Effector memory CD8-positive, alpha-beta T cell (primary cell): ENCODE measurements at regions not wholly inside any gene's neighbourhood (a gene's known extent, or its start where the extent isn't known, plus 50 kb on each side); places are given as distances from the start of the nearest gene placed in this dataset.
"Not testable (repeated sequence)": the region's sequence is repeated elsewhere in the genome, so short reads cannot be mapped to it uniquely, and the experiment has no call there.

Experiments
- ATAC-seq: fragments of 150-1000 bp; cut with Tn5 transposase; replicated peaks from 2 replicates; pipeline ENCODE4 v1.10.0; 2021; ENCODE audit warnings: mild to moderate bottlenecking, moderate library complexity
- DNase-seq, 3 experiments: peaks; one replicate each; pipeline ENCODE4 v3.0.0; 2021
- H3K27ac Mint-ChIP-seq, 2 donors: one replicate each; pipeline ENCODE4 v1.8.0; 2022; ENCODE audit warnings: mild to moderate bottlenecking in 2 of 2, mixed read lengths in 2 of 2, moderate library complexity in 2 of 2
- H3K27me3 Mint-ChIP-seq, 2 donors: one replicate each; pipeline ENCODE4 v1.8.0; 2022; ENCODE audit warnings: mixed read lengths in 2 of 2
- H3K36me3 Mint-ChIP-seq: one replicate; pipeline ENCODE4 v1.8.0; 2022; ENCODE audit warnings: mild to moderate bottlenecking, moderate library complexity, mixed read lengths; ENCODE audit not compliant: insufficient read depth
- H3K4me1 Mint-ChIP-seq, 2 donors: one replicate each; pipeline ENCODE4 v1.8.0; 2022; ENCODE audit warnings: low read depth in 2 of 2, mixed read lengths in 2 of 2
- H3K4me3 Mint-ChIP-seq, 2 donors: one replicate each; pipeline ENCODE4 v1.8.0; 2022; ENCODE audit warnings: mild to moderate bottlenecking in 2 of 2, mixed read lengths in 2 of 2, moderate library complexity in 2 of 2
- H3K9me3 Mint-ChIP-seq, 2 donors: one replicate each; pipeline ENCODE4 v1.8.0; 2022; ENCODE audit warnings: mixed read lengths in 2 of 2

- Mint-ChIP-seq H3K27ac (no peak overlapping the region), H3K9me3 (peaks cover 8 to 10% of the 10 kb centered on the region in 2 donors), H3K4me3 (no peak overlapping the region), H3K27me3 (no peaks in the 10 kb centered on the region), H3K4me1 (no peaks in the 10 kb centered on the region), H3K36me3 (no peaks in the 10 kb centered on the region)
- ATAC-seq (no peak), DNase-seq (no peak)
Observed at GRCh38 chr1:177432897-177433296, 262.1 kb downstream of the BRINP2 start.

- H3K27me3 Mint-ChIP-seq: no peaks in the 10 kb centered on the region
- DNase-seq (no peak), ATAC-seq (no peak)
- H3K4me1 Mint-ChIP-seq: no peaks in the 10 kb centered on the region
- no peak overlapping the region for H3K27ac Mint-ChIP-seq
- no peak overlapping the region for H3K4me3 Mint-ChIP-seq
- peaks cover 12 to 14% of the 10 kb centered on the region in 2 donors for H3K9me3 Mint-ChIP-seq
- H3K36me3 Mint-ChIP-seq: no peaks in the 10 kb centered on the region
Observed at GRCh38 chr1:177431123-177431522, 260.4 kb downstream of the BRINP2 start.

GRCh38 chr1:177429234-177429633 lies 258.5 kb downstream of the BRINP2 start:
- H3K9me3 Mint-ChIP-seq: peaks cover 12 to 13% of the 10 kb centered on the region in 2 donors
- no peak overlapping the region for H3K4me3 Mint-ChIP-seq
- no peak for ATAC-seq
- H3K36me3 Mint-ChIP-seq: no peaks in the 10 kb centered on the region
- no peaks in the 10 kb centered on the region for H3K4me1 Mint-ChIP-seq
- no peak overlapping the region for H3K27ac Mint-ChIP-seq
- no peak for DNase-seq
- H3K27me3 Mint-ChIP-seq: no peaks in the 10 kb centered on the region

- H3K27me3 Mint-ChIP-seq: no peaks in the 10 kb centered on the region
- no peak overlapping the region for H3K4me3 Mint-ChIP-seq
- no peak overlapping the region for H3K27ac Mint-ChIP-seq
- H3K36me3 Mint-ChIP-seq: no peaks in the 10 kb centered on the region
- ATAC-seq (no peak), DNase-seq (no peak)
- H3K9me3 Mint-ChIP-seq: peaks cover 12 to 13% of the 10 kb centered on the region in 2 donors
- H3K4me1 Mint-ChIP-seq: no peaks in the 10 kb centered on the region
Observed at GRCh38 chr1:177427811-177428210, 257.1 kb downstream of the BRINP2 start.

GRCh38 chr1:177426497-177426896 lies 255.7 kb downstream of the BRINP2 start:
- Mint-ChIP-seq H3K27me3 (no peaks in the 10 kb centered on the region), H3K27ac (no peak overlapping the region), H3K9me3 (peaks cover 12 to 13% of the 10 kb centered on the region in 2 donors), H3K36me3 (no peaks in the 10 kb centered on the region), H3K4me3 (no peak overlapping the region), H3K4me1 (no peaks in the 10 kb centered on the region)
- DNase-seq (no peak), ATAC-seq (no peak)

- no peak overlapping the region for H3K4me3 Mint-ChIP-seq
- peaks cover 5 to 13% of the 10 kb centered on the region in 2 donors for H3K9me3 Mint-ChIP-seq
- H3K36me3 Mint-ChIP-seq: no peaks in the 10 kb centered on the region
- DNase-seq (no peak), ATAC-seq (no peak)
- no peaks in the 10 kb centered on the region for H3K27me3 Mint-ChIP-seq
- H3K27ac Mint-ChIP-seq: no peak overlapping the region
- H3K4me1 Mint-ChIP-seq: no peaks in the 10 kb centered on the region
Observed at GRCh38 chr1:177425199-177425598, 254.4 kb downstream of the BRINP2 start.

- Mint-ChIP-seq H3K4me1 (no peaks in the 10 kb centered on the region), H3K4me3 (no peak overlapping the region), H3K27me3 (no peaks in the 10 kb centered on the region), H3K9me3 (peaks cover 5 to 13% of the 10 kb centered on the region in 2 donors), H3K27ac (no peak overlapping the region), H3K36me3 (no peaks in the 10 kb centered on the region)
- ATAC-seq: no peak
- no peak for DNase-seq
Observed at GRCh38 chr1:177424744-177425143, 254.0 kb downstream of the BRINP2 start.

GRCh38 chr1:177423090-177423489 lies 252.3 kb downstream of the BRINP2 start:
- H3K4me3 Mint-ChIP-seq: no peak overlapping the region
- H3K4me1 Mint-ChIP-seq: no peaks in the 10 kb centered on the region
- ATAC-seq (no peak), DNase-seq (no peak)
- no peak overlapping the region for H3K27ac Mint-ChIP-seq
- H3K9me3 Mint-ChIP-seq: peaks cover 5 to 13% of the 10 kb centered on the region in 2 donors
- H3K36me3 Mint-ChIP-seq: no peaks in the 10 kb centered on the region
- H3K27me3 Mint-ChIP-seq: no peaks in the 10 kb centered on the region

- Mint-ChIP-seq H3K9me3 (peaks cover 4 to 7% of the 10 kb centered on the region in 2 donors), H3K4me1 (no peaks in the 10 kb centered on the region), H3K36me3 (no peaks in the 10 kb centered on the region), H3K27ac (no peak overlapping the region), H3K27me3 (no peaks in the 10 kb centered on the region), H3K4me3 (no peak overlapping the region)
- no peak for DNase-seq
- ATAC-seq: no peak
Observed at GRCh38 chr1:177413982-177414596, 243.3 kb downstream of the BRINP2 start.

- DNase-seq (no peak), ATAC-seq (no peak)
- Mint-ChIP-seq H3K4me3 (no peak overlapping the region), H3K36me3 (no peaks in the 10 kb centered on the region), H3K27me3 (no peaks in the 10 kb centered on the region), H3K9me3 (peaks cover 11 to 23% of the 10 kb centered on the region in 2 donors), H3K4me1 (no peaks in the 10 kb centered on the region), H3K27ac (no peak overlapping the region)
Observed at GRCh38 chr1:177411381-177411780, 240.6 kb downstream of the BRINP2 start.

- no peak overlapping the region for H3K27ac Mint-ChIP-seq
- H3K27me3 Mint-ChIP-seq: no peaks in the 10 kb centered on the region
- no peaks in the 10 kb centered on the region for H3K4me1 Mint-ChIP-seq
- ATAC-seq (no peak), DNase-seq (no peak)
- H3K36me3 Mint-ChIP-seq: no peaks in the 10 kb centered on the region
- no peak overlapping the region for H3K4me3 Mint-ChIP-seq
- peaks cover 11 to 23% of the 10 kb centered on the region in 2 donors for H3K9me3 Mint-ChIP-seq
Observed at GRCh38 chr1:177410179-177410766, 239.5 kb downstream of the BRINP2 start.

- not testable (repeated sequence) for H3K27ac Mint-ChIP-seq, H3K4me3 Mint-ChIP-seq, DNase-seq, H3K4me1 Mint-ChIP-seq, H3K36me3 Mint-ChIP-seq, H3K27me3 Mint-ChIP-seq, ATAC-seq
- peaks cover 11 to 23% of the 10 kb centered on the region in 2 donors for H3K9me3 Mint-ChIP-seq
Observed at GRCh38 chr1:177406323-177406722, 235.6 kb downstream of the BRINP2 start.

GRCh38 chr1:177392336-177392735 lies 221.6 kb downstream of the BRINP2 start:
- peaks cover 11 to 24% of the 10 kb centered on the region in 2 donors for H3K9me3 Mint-ChIP-seq
- no peak overlapping the region for H3K4me3 Mint-ChIP-seq
- no peaks in the 10 kb centered on the region for H3K36me3 Mint-ChIP-seq
- no peaks in the 10 kb centered on the region for H3K27me3 Mint-ChIP-seq
- H3K4me1 Mint-ChIP-seq: no peaks in the 10 kb centered on the region
- DNase-seq (no peak), ATAC-seq (no peak)
- H3K27ac Mint-ChIP-seq: no peak overlapping the region
